ENCODE measurements at regions not wholly inside any gene's neighbourhood (a gene's known extent, or its start where the extent isn't known, plus 50 kb on each side); places are given as distances from the start of the nearest gene placed in this dataset.
A peak's percentile ranks its signal among the peaks of the same experiment; 100 is the strongest.

- Histone ChIP-seq H3K4me1 (no peaks in the 10 kb centered on the region), H3K36me3 (no peaks in the 10 kb centered on the region), H3K27me3 (no peaks in the 10 kb centered on the region), H3K4me2 (no peak overlapping the region), H3K4me3 (no peak overlapping the region), H3K9ac (no peak overlapping the region), H4K20me1 (no peaks in the 10 kb centered on the region), H3K27ac (no peak overlapping the region), H3K9me3 (peaks cover 13% of the 10 kb centered on the region)
- no peak for TF ChIP-seq Cebpa-rat (IDR thresholded peaks at IDR 0.05)
Measured at GRCh38 chr6:40112350-40112749, 178.1 kb upstream of the MOCS1 start.

- no peaks in the 10 kb centered on the region for H4K20me1 ChIP-seq
- H3K27me3 ChIP-seq, result no peaks in the 10 kb centered on the region
- no peak overlapping the region for H3K4me3 ChIP-seq
- peaks cover 13% of the 10 kb centered on the region for H3K9me3 ChIP-seq
- H3K36me3 ChIP-seq, result no peaks in the 10 kb centered on the region
- H3K9ac ChIP-seq, result no peak overlapping the region
- no peak overlapping the region for H3K27ac ChIP-seq
- no peak overlapping the region for H3K4me2 ChIP-seq
- no peaks in the 10 kb centered on the region for H3K4me1 ChIP-seq
- TF ChIP-seq Cebpa-rat (IDR thresholded peaks at IDR 0.05), result no peak
Measured at GRCh38 chr6:40108736-40109135, 174.5 kb upstream of the MOCS1 start.

- H3K27me3 ChIP-seq, result no peaks in the 10 kb centered on the region
Measured at GRCh38 chr6:40106840-40107239, 172.6 kb upstream of the MOCS1 start.

GRCh38 chr6:40098774-40099173 lies 164.5 kb upstream of the MOCS1 start:
- H3K9ac ChIP-seq, result no peak overlapping the region
- no peaks in the 10 kb centered on the region; the same call in 1 of the 2 replicates for H3K9me3 ChIP-seq
- H3K4me2 ChIP-seq, result peak overlapping the region; percentile 42
- no peak overlapping the region for H3K27ac ChIP-seq
- no peaks in the 10 kb centered on the region for H3K27me3 ChIP-seq
- H3K4me3 ChIP-seq, result no peak overlapping the region
- peaks cover 15% of the 10 kb centered on the region for H3K4me1 ChIP-seq
- H3K36me3 ChIP-seq, result no peaks in the 10 kb centered on the region
- no peaks in the 10 kb centered on the region for H4K20me1 ChIP-seq
- no peak for TF ChIP-seq Cebpa-rat (IDR thresholded peaks at IDR 0.05)

More at GRCh38 chr6:40106840-40107239, 172.6 kb upstream of the MOCS1 start:
- H3K36me3 ChIP-seq, result no peaks in the 10 kb centered on the region
- no peak for TF ChIP-seq Cebpa-rat (IDR thresholded peaks at IDR 0.05)
- H3K9me3 ChIP-seq, result peaks cover 13% of the 10 kb centered on the region
- no peak overlapping the region for H3K4me2 ChIP-seq
- H3K27ac ChIP-seq, result no peak overlapping the region
- no peaks in the 10 kb centered on the region for H4K20me1 ChIP-seq
- H3K4me1 ChIP-seq, result no peaks in the 10 kb centered on the region
- H3K4me3 ChIP-seq, result no peak overlapping the region
- no peak overlapping the region for H3K9ac ChIP-seq

- H3K9ac ChIP-seq, result no peak overlapping the region
- no peak overlapping the region for H3K4me3 ChIP-seq
- no peaks in the 10 kb centered on the region for H3K36me3 ChIP-seq
- no peaks in the 10 kb centered on the region; the same call in 1 of the 2 replicates for H3K9me3 ChIP-seq
- H4K20me1 ChIP-seq, result no peaks in the 10 kb centered on the region
- no peaks in the 10 kb centered on the region for H3K27me3 ChIP-seq
- H3K27ac ChIP-seq, result no peak overlapping the region
- no peak overlapping the region for H3K4me2 ChIP-seq
- no peak for TF ChIP-seq Cebpa-rat (IDR thresholded peaks at IDR 0.05)
- H3K4me1 ChIP-seq, result peaks cover 15% of the 10 kb centered on the region
Measured at GRCh38 chr6:40097590-40097989, 163.3 kb upstream of the MOCS1 start.

GRCh38 chr6:40083141-40083920 lies 149.1 kb upstream of the MOCS1 start:
- Histone ChIP-seq H3K4me3 (no peak overlapping the region), H3K27me3 (no peaks in the 10 kb centered on the region), H3K9me3 (no peaks in the 10 kb centered on the region), H3K4me2 (no peak overlapping the region), H3K27ac (no peak overlapping the region), H4K20me1 (no peaks in the 10 kb centered on the region), H3K36me3 (no peaks in the 10 kb centered on the region), H3K4me1 (no peaks in the 10 kb centered on the region), H3K9ac (no peak overlapping the region)
- no peak for TF ChIP-seq Cebpa-rat (IDR thresholded peaks at IDR 0.05)

- no peaks in the 10 kb centered on the region for H4K20me1 ChIP-seq
- TF ChIP-seq Cebpa-rat (IDR thresholded peaks at IDR 0.05), result no peak
- no peaks in the 10 kb centered on the region for H3K36me3 ChIP-seq
- H3K4me2 ChIP-seq, result no peak overlapping the region
- H3K9ac ChIP-seq, result no peak overlapping the region
- H3K9me3 ChIP-seq, result no peaks in the 10 kb centered on the region
- H3K27ac ChIP-seq, result no peak overlapping the region
- no peaks in the 10 kb centered on the region for H3K27me3 ChIP-seq
- no peaks in the 10 kb centered on the region for H3K4me1 ChIP-seq
- H3K4me3 ChIP-seq, result no peak overlapping the region
Measured at GRCh38 chr6:40082278-40083043, 148.2 kb upstream of the MOCS1 start.

- no peak overlapping the region for H3K9ac ChIP-seq
- no peaks in the 10 kb centered on the region for H4K20me1 ChIP-seq
- no peaks in the 10 kb centered on the region for H3K27me3 ChIP-seq
- H3K9me3 ChIP-seq, result no peaks in the 10 kb centered on the region
- H3K27ac ChIP-seq, result no peak overlapping the region
- no peak overlapping the region for H3K4me2 ChIP-seq
- no peak for TF ChIP-seq Cebpa-rat (IDR thresholded peaks at IDR 0.05)
- H3K4me1 ChIP-seq, result peaks cover 16% of the 10 kb centered on the region
- no peak overlapping the region for H3K4me3 ChIP-seq
- no peaks in the 10 kb centered on the region for H3K36me3 ChIP-seq
Measured at GRCh38 chr6:40077736-40078135, 143.5 kb upstream of the MOCS1 start.

- TF ChIP-seq Cebpa-rat (IDR thresholded peaks at IDR 0.05), result no peak
- Histone ChIP-seq H3K27me3 (no peaks in the 10 kb centered on the region), H3K4me1 (peaks cover 16% of the 10 kb centered on the region), H3K4me2 (no peak overlapping the region), H3K4me3 (no peak overlapping the region), H3K9me3 (no peaks in the 10 kb centered on the region), H4K20me1 (no peaks in the 10 kb centered on the region), H3K36me3 (no peaks in the 10 kb centered on the region), H3K27ac (no peak overlapping the region), H3K9ac (no peak overlapping the region)
Measured at GRCh38 chr6:40077315-40077714, 143.1 kb upstream of the MOCS1 start.

GRCh38 chr6:40075056-40075590 lies 140.9 kb upstream of the MOCS1 start:
- Histone ChIP-seq H3K4me1 (peaks cover 27% of the 10 kb centered on the region), H3K36me3 (no peaks in the 10 kb centered on the region), H3K4me3 (no peak overlapping the region), H3K9me3 (no peaks in the 10 kb centered on the region), H3K9ac (no peak overlapping the region), H3K27me3 (no peaks in the 10 kb centered on the region), H4K20me1 (no peaks in the 10 kb centered on the region), H3K4me2 (no peak overlapping the region), H3K27ac (no peak overlapping the region)
- TF ChIP-seq Cebpa-rat (IDR thresholded peaks at IDR 0.05), result no peak

Data from BLaER1 (cell line).